ENCODE measurements at regions not wholly inside any gene's neighbourhood (a gene's known extent, or its start where the extent isn't known, plus 50 kb on each side); places are given as distances from the start of the nearest gene placed in this dataset.

DNA sequence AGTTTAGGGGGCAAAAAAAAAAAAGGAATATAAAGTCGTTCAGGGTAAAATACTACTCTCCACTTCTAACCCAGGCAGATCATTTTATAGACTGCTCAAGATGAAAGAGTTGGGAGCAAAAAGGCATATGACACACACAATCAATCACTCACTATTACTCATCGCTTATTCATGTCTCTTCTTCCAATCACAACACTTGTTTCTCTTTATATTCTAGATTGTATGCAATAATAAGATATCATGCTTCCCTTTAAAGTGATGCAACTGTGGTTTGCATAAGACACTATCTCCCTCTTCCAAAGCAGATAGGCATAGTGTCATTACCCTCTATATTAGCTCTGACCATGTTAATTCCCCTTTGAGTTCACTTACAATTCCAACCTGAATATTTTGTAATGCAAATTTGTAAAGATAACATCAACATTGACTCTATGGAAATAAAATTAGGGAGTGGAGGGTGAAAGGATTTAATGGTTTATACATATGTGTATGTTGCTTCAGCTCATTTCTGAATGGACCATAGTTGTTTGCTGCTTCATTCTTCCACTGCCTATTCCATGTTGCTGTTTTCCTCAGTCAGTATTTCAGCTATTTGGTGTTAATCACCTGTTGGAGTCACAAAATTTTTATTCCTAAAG is 154.9 kb upstream of the EPHA5 start:
- 52 to 82% methylated on average over 2 of the region's 2 CpGs for WGBS, 2 donors
- Histone ChIP-seq H3K27me3 (no peaks in the 10 kb centered on the region), H3K4me3 (no peak overlapping the region), H3K9me3 (no peaks in the 10 kb centered on the region), H3K27ac (no peak overlapping the region), H3K36me3 (no peaks in the 10 kb centered on the region), H3K4me1 (no peaks in the 10 kb centered on the region)
- intact Hi-C loops (cut with DNase I) = no loop called here
- no peak for DNase-seq
- TF ChIP-seq POLR2A (IDR thresholded peaks at IDR 0.05) = no peak
- TF ChIP-seq EP300 (IDR thresholded peaks at IDR 0.05) = no peak
- TF ChIP-seq, protein P1, sequence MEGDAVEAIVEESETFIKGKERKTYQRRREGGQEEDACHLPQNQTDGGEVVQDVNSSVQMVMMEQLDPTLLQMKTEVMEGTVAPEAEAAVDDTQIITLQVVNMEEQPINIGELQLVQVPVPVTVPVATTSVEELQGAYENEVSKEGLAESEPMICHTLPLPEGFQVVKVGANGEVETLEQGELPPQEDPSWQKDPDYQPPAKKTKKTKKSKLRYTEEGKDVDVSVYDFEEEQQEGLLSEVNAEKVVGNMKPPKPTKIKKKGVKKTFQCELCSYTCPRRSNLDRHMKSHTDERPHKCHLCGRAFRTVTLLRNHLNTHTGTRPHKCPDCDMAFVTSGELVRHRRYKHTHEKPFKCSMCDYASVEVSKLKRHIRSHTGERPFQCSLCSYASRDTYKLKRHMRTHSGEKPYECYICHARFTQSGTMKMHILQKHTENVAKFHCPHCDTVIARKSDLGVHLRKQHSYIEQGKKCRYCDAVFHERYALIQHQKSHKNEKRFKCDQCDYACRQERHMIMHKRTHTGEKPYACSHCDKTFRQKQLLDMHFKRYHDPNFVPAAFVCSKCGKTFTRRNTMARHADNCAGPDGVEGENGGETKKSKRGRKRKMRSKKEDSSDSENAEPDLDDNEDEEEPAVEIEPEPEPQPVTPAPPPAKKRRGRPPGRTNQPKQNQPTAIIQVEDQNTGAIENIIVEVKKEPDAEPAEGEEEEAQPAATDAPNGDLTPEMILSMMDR (IDR thresholded peaks at IDR 0.05) = no peak
- no peak for TF ChIP-seq POLR2AphosphoS5 (IDR thresholded peaks at IDR 0.05)

DNA sequence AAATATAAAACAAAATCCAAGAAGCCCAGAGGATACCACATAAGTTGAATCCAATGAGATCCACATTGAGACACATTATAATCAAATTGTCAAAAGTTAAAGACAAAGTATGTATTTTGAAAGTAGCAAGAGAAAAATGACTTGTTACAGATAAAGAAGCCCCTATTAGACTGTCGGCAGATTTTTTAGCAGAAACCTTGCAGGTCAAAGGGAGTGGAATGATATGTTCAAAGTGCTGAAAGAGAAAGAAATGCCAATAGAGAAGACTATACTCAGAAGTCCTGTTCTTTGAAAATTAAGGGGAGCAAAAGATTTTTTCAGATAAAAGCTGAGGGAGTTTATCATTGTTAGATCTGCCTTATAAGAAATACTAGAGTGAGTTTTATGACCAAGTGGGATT is 148.9 kb upstream of the EPHA5 start:
- intact Hi-C loops (cut with DNase I) = no loop called here
- Histone ChIP-seq H3K36me3 (no peaks in the 10 kb centered on the region), H3K4me1 (no peaks in the 10 kb centered on the region), H3K9me3 (peaks cover 0 to 6% (median 3%) of the 10 kb centered on the region in 4 donors), H3K27ac (no peak overlapping the region), H3K27me3 (no peaks in the 10 kb centered on the region), H3K4me3 (no peak overlapping the region)
- no peak for DNase-seq
- TF ChIP-seq EP300 (IDR thresholded peaks at IDR 0.05) (no peak), POLR2A (IDR thresholded peaks at IDR 0.05) (no peak)
- WGBS, 2 donors = 94 to 96% methylated on average over 1 of the region's 1 CpG

DNA sequence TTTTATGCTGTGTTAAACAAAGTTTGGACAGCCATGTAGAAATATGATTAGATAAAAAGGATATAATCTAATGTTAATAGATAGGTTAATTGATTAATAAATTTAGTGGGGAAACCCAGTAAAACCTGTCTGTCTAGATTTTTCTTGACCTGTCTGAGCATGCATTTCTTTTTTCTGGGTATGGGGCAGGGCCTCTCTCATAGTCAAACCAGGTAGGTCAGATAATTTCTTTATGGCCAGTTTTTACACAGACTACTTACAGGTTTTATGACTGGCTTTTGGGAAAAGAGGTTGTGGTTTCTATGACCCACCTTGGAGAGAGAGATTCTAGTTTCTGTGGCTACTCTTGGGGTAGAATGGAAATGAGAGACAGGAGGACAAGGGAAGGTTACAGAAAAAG is 135.6 kb upstream of the EPHA5 start:
- H3K36me3 ChIP-seq = no peaks in the 10 kb centered on the region
- intact Hi-C loops (cut with DNase I) = no loop called here
- no peaks in the 10 kb centered on the region for H3K9me3 ChIP-seq
- TF ChIP-seq POLR2AphosphoS5 (IDR thresholded peaks at IDR 0.05) = no peak
- TF ChIP-seq, protein P1 (IDR thresholded peaks at IDR 0.05) = no peak
- TF ChIP-seq EP300 (IDR thresholded peaks at IDR 0.05) = no peak
- TF ChIP-seq POLR2A (IDR thresholded peaks at IDR 0.05) = no peak
- H3K27me3 ChIP-seq = no peaks in the 10 kb centered on the region
- H3K27ac ChIP-seq = no peak overlapping the region
- no peak for DNase-seq
- H3K4me1 ChIP-seq = no peaks in the 10 kb centered on the region
- no peak overlapping the region for H3K4me3 ChIP-seq

DNA sequence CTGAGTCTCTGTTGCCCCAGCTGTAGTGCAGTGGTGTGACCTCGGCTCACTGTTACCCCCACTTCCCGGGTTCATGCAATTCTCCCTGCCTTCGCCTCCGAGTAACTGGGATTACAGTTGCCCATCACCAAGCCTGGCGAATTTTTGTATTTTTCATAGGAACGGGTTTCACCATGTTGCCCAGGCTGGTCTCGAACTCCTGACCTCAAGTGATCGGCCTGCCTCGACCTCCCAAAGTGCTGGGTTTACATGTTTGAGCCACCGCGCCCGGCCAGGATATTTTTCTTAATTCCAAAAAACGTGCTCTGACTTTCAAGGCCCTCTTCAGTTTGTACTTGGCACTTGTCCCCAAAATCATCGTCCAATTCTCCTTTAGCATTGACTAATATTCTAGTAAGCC is 129.2 kb upstream of the EPHA5 start:
- WGBS, 2 donors = 80 to 88% methylated on average over 14 of the region's 14 CpGs
- Histone ChIP-seq H3K27ac (no peak overlapping the region), H3K36me3 (no peaks in the 10 kb centered on the region), H3K27me3 (no peaks in the 10 kb centered on the region), H3K4me1 (no peaks in the 10 kb centered on the region), H3K9me3 (no peaks in the 10 kb centered on the region), H3K4me3 (no peak overlapping the region)
- no peak for DNase-seq
- TF ChIP-seq POLR2A (IDR thresholded peaks at IDR 0.05) = no peak
- intact Hi-C loops (cut with DNase I) = no loop called here

DNA sequence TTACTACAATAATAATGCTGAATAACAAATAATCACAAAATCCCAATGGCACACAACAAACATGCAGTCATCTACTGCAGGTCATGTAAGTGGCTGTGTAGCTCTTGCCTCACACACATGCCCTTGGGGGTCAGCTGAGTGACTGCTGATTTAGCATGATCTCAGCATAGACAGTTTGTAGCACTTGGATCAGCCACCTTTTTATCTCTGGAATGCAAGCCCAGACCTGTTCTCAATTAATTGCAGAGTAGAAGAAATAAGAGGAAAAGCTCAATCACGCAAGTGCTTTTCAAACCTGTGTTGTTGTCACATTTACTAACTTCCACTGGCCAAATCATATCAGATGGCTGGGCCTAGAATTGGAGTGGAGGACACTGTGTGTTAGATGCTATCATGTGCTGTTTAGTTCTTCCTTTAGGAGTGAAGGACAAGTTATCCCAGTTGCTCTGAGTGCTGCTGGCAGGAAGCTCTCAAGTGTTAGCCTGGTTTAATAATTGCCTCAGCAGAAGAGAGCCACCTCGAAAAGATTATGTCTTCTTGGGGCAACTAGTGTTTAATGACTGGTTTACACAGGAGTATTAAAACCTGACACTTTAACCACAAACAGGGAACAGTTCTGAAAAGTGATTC is 128.3 kb upstream of the EPHA5 start:
- no peak for TF ChIP-seq POLR2A (IDR thresholded peaks at IDR 0.05)
- no peak for TF ChIP-seq POLR2AphosphoS5 (IDR thresholded peaks at IDR 0.05)
- no peak for TF ChIP-seq EP300 (IDR thresholded peaks at IDR 0.05)
- TF ChIP-seq, protein P1 (IDR thresholded peaks at IDR 0.05) = no peak
- 53 to 72% methylated on average over 2 of the region's 2 CpGs for WGBS, 2 donors
- H3K27ac ChIP-seq = no peak overlapping the region
- H3K27me3 ChIP-seq = no peaks in the 10 kb centered on the region
- no peaks in the 10 kb centered on the region for H3K36me3 ChIP-seq
- no peaks in the 10 kb centered on the region for H3K4me1 ChIP-seq
- intact Hi-C loops (cut with DNase I) = no loop called here
- no peak overlapping the region for H3K4me3 ChIP-seq
- H3K9me3 ChIP-seq = no peaks in the 10 kb centered on the region
- DNase-seq = no peak
